ENCODE measurements at regions not wholly inside any gene's neighbourhood (a gene's known extent, or its start where the extent isn't known, plus 50 kb on each side); places are given as distances from the start of the nearest gene placed in this dataset.

- H3K4me3 ChIP-seq (replicated peaks; ENCODE audit: insufficient read depth, low read length): no peak overlapping the region
- no peak for DNase-seq (ENCODE audit: low read depth in 1 of 2, low spot score in 1 of 2)
- H3K27ac ChIP-seq (replicated peaks): no peak overlapping the region
- no peak for TF ChIP-seq GABPA (IDR thresholded peaks at IDR 0.05; ENCODE audit: low read depth)
- no peak for TF ChIP-seq SPI1 (IDR thresholded peaks at IDR 0.05; ENCODE audit: borderline replicate concordance, low read depth)
- no peak for TF ChIP-seq POLR2AphosphoS5 (IDR thresholded peaks at IDR 0.05; ENCODE audit: low read depth)
- no peak for TF ChIP-seq CTCF (IDR thresholded peaks at IDR 0.05; ENCODE audit: insufficient read depth, low read length)
- no peak for TF ChIP-seq REST (IDR thresholded peaks at IDR 0.05; ENCODE audit: insufficient replicate concordance, low read depth)
- peaks cover 2% of the 10 kb centered on the region for H3K27me3 ChIP-seq (ENCODE audit: insufficient read depth, poor library complexity, severe bottlenecking)
Observed at GRCh38 chr6:967701-968100, 274.8 kb upstream of the EXOC2 start.

GRCh38 chr6:965343-965742 is 272.4 kb upstream of the EXOC2 start:
- Histone ChIP-seq H3K4me3 (replicated peaks; ENCODE audit: insufficient read depth, low read length) (no peak overlapping the region), H3K27me3 (ENCODE audit: insufficient read depth, poor library complexity, severe bottlenecking) (peaks cover 4% of the 10 kb centered on the region), H3K27ac (replicated peaks) (no peak overlapping the region)
- no peak for DNase-seq (ENCODE audit: low read depth in 1 of 2, low spot score in 1 of 2)
- TF ChIP-seq POLR2AphosphoS5 (IDR thresholded peaks at IDR 0.05; ENCODE audit: low read depth) (no peak), CTCF (IDR thresholded peaks at IDR 0.05; ENCODE audit: insufficient read depth, low read length) (no peak), SPI1 (IDR thresholded peaks at IDR 0.05; ENCODE audit: borderline replicate concordance, low read depth) (no peak), REST (IDR thresholded peaks at IDR 0.05; ENCODE audit: insufficient replicate concordance, low read depth) (no peak), GABPA (IDR thresholded peaks at IDR 0.05; ENCODE audit: low read depth) (no peak)

- H3K27me3 ChIP-seq (ENCODE audit: insufficient read depth, poor library complexity, severe bottlenecking): peaks cover 4% of the 10 kb centered on the region
- TF ChIP-seq SPI1 (IDR thresholded peaks at IDR 0.05; ENCODE audit: borderline replicate concordance, low read depth): no peak
- no peak for TF ChIP-seq REST (IDR thresholded peaks at IDR 0.05; ENCODE audit: insufficient replicate concordance, low read depth)
- no peak for TF ChIP-seq POLR2AphosphoS5 (IDR thresholded peaks at IDR 0.05; ENCODE audit: low read depth)
- TF ChIP-seq GABPA (IDR thresholded peaks at IDR 0.05; ENCODE audit: low read depth): no peak
- no peak for TF ChIP-seq CTCF (IDR thresholded peaks at IDR 0.05; ENCODE audit: insufficient read depth, low read length)
Observed at GRCh38 chr6:963456-963855, 270.5 kb upstream of the EXOC2 start.

More at GRCh38 chr6:963456-963855, 270.5 kb upstream of the EXOC2 start:
- DNase-seq (ENCODE audit: low read depth in 1 of 2, low spot score in 1 of 2): no peak
- no peak overlapping the region for H3K4me3 ChIP-seq (replicated peaks; ENCODE audit: insufficient read depth, low read length)
- H3K27ac ChIP-seq (replicated peaks): no peak overlapping the region

Data from HL-60 (cell line).